ENCODE measurements at regions not wholly inside any gene's neighbourhood (a gene's known extent, or its start where the extent isn't known, plus 50 kb on each side); places are given as distances from the start of the nearest gene placed in this dataset.

DNA sequence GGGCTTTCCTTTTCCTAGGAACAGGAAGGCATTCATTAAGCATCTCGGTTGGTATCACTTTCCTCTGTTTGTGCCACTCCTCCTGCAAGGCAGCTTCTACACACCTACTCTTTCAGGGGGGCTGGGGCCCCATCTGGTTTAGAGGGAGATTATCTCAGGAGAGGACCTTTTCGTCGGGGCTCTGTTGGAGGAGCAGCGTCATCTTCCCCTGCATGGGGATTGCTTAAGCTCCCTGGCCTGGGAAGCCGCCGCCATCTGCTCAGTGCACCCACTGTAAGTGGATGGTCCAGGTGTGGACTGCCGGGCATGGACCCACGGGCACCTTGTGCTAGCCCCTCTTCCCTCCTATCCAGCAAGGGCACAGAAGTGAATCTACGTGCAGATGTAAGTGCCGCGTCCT is 355.3 kb upstream of the SMIM21 start:
- Histone ChIP-seq H3K4me3 (replicated peaks; ENCODE audit: insufficient read depth, low read length) (no peak overlapping the region), H3K27me3 (ENCODE audit: insufficient read depth, poor library complexity, severe bottlenecking) (peaks cover 15% of the 10 kb centered on the region), H3K27ac (replicated peaks) (no peak overlapping the region)
- TF ChIP-seq POLR2AphosphoS5 (IDR thresholded peaks at IDR 0.05; ENCODE audit: low read depth) (no peak), CTCF (IDR thresholded peaks at IDR 0.05; ENCODE audit: insufficient read depth, low read length) (no peak)
- no peak for DNase-seq (ENCODE audit: low read depth in 1 of 2, low spot score in 1 of 2)

DNA sequence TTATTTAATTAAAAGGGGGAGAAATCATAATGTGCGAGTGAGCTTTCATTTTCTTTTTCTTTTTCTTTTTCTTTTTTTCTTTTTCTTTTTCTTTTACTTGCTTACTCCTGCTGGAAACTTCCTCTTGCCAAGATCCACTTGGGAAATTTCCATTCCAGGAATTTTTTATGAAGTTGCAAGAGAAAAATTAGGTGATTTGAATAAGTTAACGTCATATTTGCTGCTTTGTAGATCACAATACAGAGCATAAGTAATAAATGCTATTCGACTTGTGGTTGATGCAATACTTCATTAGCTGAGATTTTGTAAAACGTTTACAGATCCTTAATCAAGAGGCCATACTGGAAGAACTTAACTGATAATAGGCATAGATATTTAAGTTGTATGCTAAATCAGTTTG is 354.7 kb upstream of the SMIM21 start:
- Histone ChIP-seq H3K4me3 (replicated peaks; ENCODE audit: insufficient read depth, low read length) (no peak overlapping the region), H3K27ac (replicated peaks) (no peak overlapping the region), H3K27me3 (ENCODE audit: insufficient read depth, poor library complexity, severe bottlenecking) (peaks cover 15% of the 10 kb centered on the region)
- DNase-seq (ENCODE audit: low read depth in 1 of 2, low spot score in 1 of 2) = no peak
- no peak for TF ChIP-seq GABPA (IDR thresholded peaks at IDR 0.05; ENCODE audit: low read depth)
- no peak for TF ChIP-seq CTCF (IDR thresholded peaks at IDR 0.05; ENCODE audit: insufficient read depth, low read length)
- TF ChIP-seq SPI1 (IDR thresholded peaks at IDR 0.05; ENCODE audit: borderline replicate concordance, low read depth) = no peak
- TF ChIP-seq, protein P1, sequence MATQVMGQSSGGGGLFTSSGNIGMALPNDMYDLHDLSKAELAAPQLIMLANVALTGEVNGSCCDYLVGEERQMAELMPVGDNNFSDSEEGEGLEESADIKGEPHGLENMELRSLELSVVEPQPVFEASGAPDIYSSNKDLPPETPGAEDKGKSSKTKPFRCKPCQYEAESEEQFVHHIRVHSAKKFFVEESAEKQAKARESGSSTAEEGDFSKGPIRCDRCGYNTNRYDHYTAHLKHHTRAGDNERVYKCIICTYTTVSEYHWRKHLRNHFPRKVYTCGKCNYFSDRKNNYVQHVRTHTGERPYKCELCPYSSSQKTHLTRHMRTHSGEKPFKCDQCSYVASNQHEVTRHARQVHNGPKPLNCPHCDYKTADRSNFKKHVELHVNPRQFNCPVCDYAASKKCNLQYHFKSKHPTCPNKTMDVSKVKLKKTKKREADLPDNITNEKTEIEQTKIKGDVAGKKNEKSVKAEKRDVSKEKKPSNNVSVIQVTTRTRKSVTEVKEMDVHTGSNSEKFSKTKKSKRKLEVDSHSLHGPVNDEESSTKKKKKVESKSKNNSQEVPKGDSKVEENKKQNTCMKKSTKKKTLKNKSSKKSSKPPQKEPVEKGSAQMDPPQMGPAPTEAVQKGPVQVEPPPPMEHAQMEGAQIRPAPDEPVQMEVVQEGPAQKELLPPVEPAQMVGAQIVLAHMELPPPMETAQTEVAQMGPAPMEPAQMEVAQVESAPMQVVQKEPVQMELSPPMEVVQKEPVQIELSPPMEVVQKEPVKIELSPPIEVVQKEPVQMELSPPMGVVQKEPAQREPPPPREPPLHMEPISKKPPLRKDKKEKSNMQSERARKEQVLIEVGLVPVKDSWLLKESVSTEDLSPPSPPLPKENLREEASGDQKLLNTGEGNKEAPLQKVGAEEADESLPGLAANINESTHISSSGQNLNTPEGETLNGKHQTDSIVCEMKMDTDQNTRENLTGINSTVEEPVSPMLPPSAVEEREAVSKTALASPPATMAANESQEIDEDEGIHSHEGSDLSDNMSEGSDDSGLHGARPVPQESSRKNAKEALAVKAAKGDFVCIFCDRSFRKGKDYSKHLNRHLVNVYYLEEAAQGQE (IDR thresholded peaks at IDR 0.05; ENCODE audit: insufficient replicate concordance, low read depth) = no peak
- no peak for TF ChIP-seq POLR2AphosphoS5 (IDR thresholded peaks at IDR 0.05; ENCODE audit: low read depth)

- DNase-seq (ENCODE audit: low read depth in 1 of 2, low spot score in 1 of 2) = no peak
- Histone ChIP-seq H3K4me3 (replicated peaks; ENCODE audit: insufficient read depth, low read length) (no peak overlapping the region), H3K27me3 (ENCODE audit: insufficient read depth, poor library complexity, severe bottlenecking) (peaks cover 5% of the 10 kb centered on the region), H3K27ac (replicated peaks) (no peak overlapping the region)
- TF ChIP-seq GABPA (IDR thresholded peaks at IDR 0.05; ENCODE audit: low read depth) (no peak), CTCF (IDR thresholded peaks at IDR 0.05; ENCODE audit: insufficient read depth, low read length) (no peak), POLR2AphosphoS5 (IDR thresholded peaks at IDR 0.05; ENCODE audit: low read depth) (no peak), SPI1 (IDR thresholded peaks at IDR 0.05; ENCODE audit: borderline replicate concordance, low read depth) (no peak)
- TF ChIP-seq, protein P1 (IDR thresholded peaks at IDR 0.05; ENCODE audit: insufficient replicate concordance, low read depth) = no peak
Measured at GRCh38 chr18:75779910-75780309, 352.4 kb upstream of the SMIM21 start.

DNA sequence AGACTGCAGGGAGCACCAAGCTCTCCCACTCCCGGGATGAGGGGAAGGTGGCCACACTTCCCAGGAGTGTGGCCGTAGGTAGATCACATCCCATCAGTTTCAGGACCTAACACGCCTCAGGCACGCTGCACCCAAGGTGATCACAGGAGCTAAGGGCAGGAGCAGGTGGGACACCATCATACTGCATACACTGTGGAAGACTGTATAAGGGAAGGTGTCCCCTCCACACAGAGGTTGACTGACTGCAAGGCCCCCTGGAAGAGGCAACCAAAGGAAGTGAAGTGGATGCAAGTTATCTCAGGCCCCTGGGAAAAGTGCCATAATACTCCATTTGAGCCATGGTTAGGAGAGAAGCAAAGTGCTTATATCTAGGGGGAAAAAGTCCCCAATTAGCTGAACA is 351.9 kb upstream of the SMIM21 start:
- peaks cover 5% of the 10 kb centered on the region for H3K27me3 ChIP-seq (ENCODE audit: insufficient read depth, poor library complexity, severe bottlenecking)
- H3K4me3 ChIP-seq (replicated peaks; ENCODE audit: insufficient read depth, low read length) = no peak overlapping the region
- no peak for DNase-seq (ENCODE audit: low read depth in 1 of 2, low spot score in 1 of 2)
- no peak overlapping the region for H3K27ac ChIP-seq (replicated peaks)
- TF ChIP-seq SPI1 (IDR thresholded peaks at IDR 0.05; ENCODE audit: borderline replicate concordance, low read depth) (no peak), POLR2AphosphoS5 (IDR thresholded peaks at IDR 0.05; ENCODE audit: low read depth) (no peak), CTCF (IDR thresholded peaks at IDR 0.05; ENCODE audit: insufficient read depth, low read length) (no peak), GABPA (IDR thresholded peaks at IDR 0.05; ENCODE audit: low read depth) (no peak)
- TF ChIP-seq, protein P1 (IDR thresholded peaks at IDR 0.05; ENCODE audit: insufficient replicate concordance, low read depth) = no peak

All from HL-60 (cell line).